ENCODE measurements at regions not wholly inside any gene's neighbourhood (a gene's known extent, or its start where the extent isn't known, plus 50 kb on each side); places are given as distances from the start of the nearest gene placed in this dataset.

GRCh38 chr14:101495827-101496775 lies 65.2 kb upstream of the DIO3 start:
- no peaks in the 10 kb centered on the region for H3K27me3 ChIP-seq
- no peaks in the 10 kb centered on the region for H3K4me1 ChIP-seq
- no peak overlapping the region for H3K27ac ChIP-seq
- no peak for TF ChIP-seq CTCF (IDR thresholded peaks at IDR 0.05)
- H3K9me3 ChIP-seq: no peaks in the 10 kb centered on the region
- no peak overlapping the region for H3K4me3 ChIP-seq
- no peaks in the 10 kb centered on the region for H3K36me3 ChIP-seq
- DNase-seq (ENCODE audit: low spot score): peak; percentile 55

GRCh38 chr14:101496776-101497683 lies 64.3 kb upstream of the DIO3 start:
- no peaks in the 10 kb centered on the region for H3K27me3 ChIP-seq

GRCh38 chr14:101497684-101498525 lies 63.4 kb upstream of the DIO3 start:
- DNase-seq (ENCODE audit: low spot score): peak; percentile 48
- no peak for TF ChIP-seq CTCF (IDR thresholded peaks at IDR 0.05)
- Histone ChIP-seq H3K36me3 (no peaks in the 10 kb centered on the region), H3K9me3 (no peaks in the 10 kb centered on the region), H3K4me3 (no peak overlapping the region), H3K4me1 (no peaks in the 10 kb centered on the region), H3K27me3 (no peaks in the 10 kb centered on the region), H3K27ac (no peak overlapping the region)

More at GRCh38 chr14:101496776-101497683, 64.3 kb upstream of the DIO3 start:
- Histone ChIP-seq H3K4me3 (no peak overlapping the region), H3K36me3 (no peaks in the 10 kb centered on the region), H3K9me3 (no peaks in the 10 kb centered on the region), H3K27ac (no peak overlapping the region), H3K4me1 (no peaks in the 10 kb centered on the region)
- peak; percentile 38 for DNase-seq (ENCODE audit: low spot score)
- no peak for TF ChIP-seq CTCF (IDR thresholded peaks at IDR 0.05)

GRCh38 chr14:101498526-101498860 lies 62.8 kb upstream of the DIO3 start:
- Histone ChIP-seq H3K36me3 (no peaks in the 10 kb centered on the region), H3K9me3 (peaks cover 0 to 2% of the 10 kb centered on the region in 2 donors), H3K27me3 (no peaks in the 10 kb centered on the region), H3K4me1 (no peaks in the 10 kb centered on the region), H3K4me3 (no peak overlapping the region), H3K27ac (no peak overlapping the region)
- DNase-seq (ENCODE audit: low spot score): peak; percentile 43
- TF ChIP-seq CTCF (IDR thresholded peaks at IDR 0.05): no peak

GRCh38 chr14:101499080-101499479 lies 62.2 kb upstream of the DIO3 start:
- Histone ChIP-seq H3K4me1 (no peaks in the 10 kb centered on the region), H3K27me3 (no peaks in the 10 kb centered on the region), H3K27ac (no peak overlapping the region), H3K36me3 (no peaks in the 10 kb centered on the region), H3K9me3 (peaks cover 0 to 7% of the 10 kb centered on the region in 2 donors), H3K4me3 (no peak overlapping the region)
- TF ChIP-seq CTCF (IDR thresholded peaks at IDR 0.05): no peak
- peak; percentile 28 for DNase-seq (ENCODE audit: low spot score)

Measured in right atrium auricular region (tissue), 2 donors.